ENCODE measurements at regions not wholly inside any gene's neighbourhood (a gene's known extent, or its start where the extent isn't known, plus 50 kb on each side); places are given as distances from the start of the nearest gene placed in this dataset.

DNA sequence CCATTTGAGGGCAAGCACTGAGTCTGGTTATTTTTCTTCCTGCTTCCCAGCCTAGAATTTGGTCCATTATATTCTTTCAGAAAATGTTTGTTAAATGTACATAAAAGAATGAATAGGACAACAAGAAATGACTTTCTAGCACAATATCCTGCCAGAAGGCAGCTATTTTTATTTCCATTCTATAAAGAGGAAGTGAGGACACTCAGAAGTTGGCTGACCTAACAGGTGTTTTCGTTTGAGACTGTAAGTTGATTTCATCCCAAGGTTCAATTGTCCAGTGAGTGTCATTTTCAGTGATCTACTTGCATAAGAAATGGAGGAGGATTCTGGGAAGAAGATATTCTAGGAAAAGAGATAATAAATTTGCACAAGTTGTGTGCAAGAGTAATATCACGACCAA is 191.9 kb upstream of the POU1F1 start:
- TF ChIP-seq POLR2A (IDR thresholded peaks at IDR 0.05) (no peak), CTCF (IDR thresholded peaks at IDR 0.05) (no peak)

Data from body of pancreas (tissue), 4 donors.